K562 (cell line): ENCODE measurements at regions not wholly inside any gene's neighbourhood (a gene's known extent, or its start where the extent isn't known, plus 50 kb on each side); places are given as distances from the start of the nearest gene placed in this dataset.

Source experiments
- BACH1 ChIP-seq: fragments of 200-800 bp; sonication (Bioruptor generic); IDR thresholded peaks from 2 replicates; pipeline ENCODE4 v1.6.1; 2016; ENCODE audit warnings: missing genetic modification characterization, missing compliant biosample characterization
- BMI1 ChIP-seq: fragments of 150-350 bp; IDR thresholded peaks from 2 replicates; pipeline ENCODE4 v1.6.1; 2014; ENCODE audit warnings: low read length
- CBX5 ChIP-seq: IDR thresholded peaks from 2 replicates; pipeline ENCODE4 v1.6.1; 2014; ENCODE audit warnings: low read depth, borderline replicate concordance
- CTCF ChIP-seq, 3 experiments: IDR thresholded peaks in 2 of 3; conservative IDR thresholded peaks in 1 of 3; 2 replicates each; pipeline ENCODE4 v1.5.1; 2011 to 2012; ENCODE audit warnings: low read length in 3 of 3, mild to moderate bottlenecking in 3 of 3, control low read depth in 2 of 3, improper control_type of control experiment in 1 of 3, inconsistent platforms in 1 of 3, low read depth in 1 of 3, mixed read lengths in 1 of 3, moderate library complexity in 1 of 3; ENCODE audit not compliant: insufficient read depth in 2 of 3
- E4F1 ChIP-seq: fragments of 250-450 bp; sonication (Bioruptor Pico); IDR thresholded peaks from 2 replicates; pipeline ENCODE4 v1.5.0; 2021; ENCODE audit warnings: mild to moderate bottlenecking, borderline replicate concordance
- EZH2 ChIP-seq: IDR thresholded peaks from 2 replicates; pipeline ENCODE4 v1.6.1; 2012; ENCODE audit warnings: low read depth, mild to moderate bottlenecking, inconsistent platforms, low read length, borderline replicate concordance
- MAFF ChIP-seq: IDR thresholded peaks from 2 replicates; pipeline ENCODE4 v1.6.1; 2012; ENCODE audit warnings: low read length, improper control_type of control experiment
- SMARCE1 ChIP-seq: fragments of 450-650 bp; IDR thresholded peaks from 2 replicates; pipeline ENCODE4 v1.7.1; 2016; ENCODE audit warnings: mild to moderate bottlenecking
- SREBF2 ChIP-seq: sonication (generic); formaldehyde crosslinking; IDR thresholded peaks from 2 replicates; pipeline ENCODE4 v1.4.0; 2020; ENCODE audit warnings: mild to moderate bottlenecking, missing genetic modification reagents
- USF2 ChIP-seq: sonication (generic); formaldehyde crosslinking; IDR thresholded peaks from 2 replicates; pipeline ENCODE4 v1.5.0; 2020; ENCODE audit warnings: missing genetic modification reagents
- ZNF609 ChIP-seq: sonication (generic); formaldehyde crosslinking; IDR thresholded peaks from 2 replicates; pipeline ENCODE4 v1.8.1; 2023; ENCODE audit warnings: missing genetic modification reagents, mild to moderate bottlenecking, borderline replicate concordance

GRCh38 chr17:79415365-79415764 lies 195.5 kb downstream of the RBFOX3 start:
- TF ChIP-seq MAFF (no peak), SMARCE1 (no peak), ZNF609 (CRISPR knock-in tag) (no peak), SREBF2 (CRISPR knock-in tag) (no peak), E4F1 (no peak), USF2 (CRISPR knock-in tag) (no peak), BMI1 (no peak), EZH2 (no peak), BACH1 (tag) (no peak), CTCF (IDR thresholded peaks at IDR 0.05 in 2 of 3, conservative IDR thresholded peaks at IDR 0.05 in 1 of 3; ENCODE audit: insufficient read depth in 2 of 3, low read depth in 1 of 3, low read length in 3 of 3) (no peak), CBX5 (no peak)
